GM10248 (cell line): ENCODE measurements at regions not wholly inside any gene's neighbourhood (a gene's known extent, or its start where the extent isn't known, plus 50 kb on each side); places are given as distances from the start of the nearest gene placed in this dataset.

Source experiments
- CTCF ChIA-PET: fragments of 300-600 bp; sonication (Branson Sonifier 250); formaldehyde crosslinking; extraction: SDS; loops from one replicate; lab custom pipeline; 2021; ENCODE audit warnings: antibody characterized with exemption; lab: Yijun Ruan, JAX
- POLR2A ChIA-PET: fragments of 350-650 bp; sonication (Branson Sonifier 250); formaldehyde crosslinking; extraction: SDS; loops from one replicate; lab custom pipeline; 2020; ENCODE audit warnings: antibody characterized with exemption; lab: Yijun Ruan, JAX
- DNase-seq: peaks from one replicate; pipeline ENCODE4 v3.0.0; 2012; ENCODE audit errors: extremely low spot score
- TF ChIP-seq, protein P1 (sequence below): IDR thresholded peaks from 2 replicates; pipeline ENCODE4 v1.5.1; 2012; ENCODE audit warnings: mild to moderate bottlenecking, low read depth; ENCODE audit errors: extremely low read depth, missing control alignments, control extremely low read depth

DNA sequence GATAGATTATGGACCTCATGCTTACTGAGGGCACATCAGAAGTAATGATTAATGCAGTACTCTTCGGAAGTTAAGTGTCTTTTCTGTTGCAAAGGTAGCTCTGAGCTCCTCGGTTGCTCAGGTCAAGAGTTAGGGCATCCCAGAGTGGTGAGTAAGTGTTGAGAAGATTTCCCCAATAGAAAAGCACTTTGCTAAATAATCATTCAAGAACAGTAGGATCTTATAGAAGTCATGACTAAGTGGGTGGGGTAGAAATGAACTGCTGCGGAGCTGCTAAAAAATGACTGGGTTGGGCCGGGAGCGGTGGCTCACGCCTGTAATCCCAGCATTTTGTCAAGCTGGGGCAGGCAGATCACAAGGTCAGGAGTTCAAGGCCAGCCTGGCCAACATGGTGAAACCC is 648.6 kb upstream of the CAMK1G start:
- TF ChIP-seq, protein P1, sequence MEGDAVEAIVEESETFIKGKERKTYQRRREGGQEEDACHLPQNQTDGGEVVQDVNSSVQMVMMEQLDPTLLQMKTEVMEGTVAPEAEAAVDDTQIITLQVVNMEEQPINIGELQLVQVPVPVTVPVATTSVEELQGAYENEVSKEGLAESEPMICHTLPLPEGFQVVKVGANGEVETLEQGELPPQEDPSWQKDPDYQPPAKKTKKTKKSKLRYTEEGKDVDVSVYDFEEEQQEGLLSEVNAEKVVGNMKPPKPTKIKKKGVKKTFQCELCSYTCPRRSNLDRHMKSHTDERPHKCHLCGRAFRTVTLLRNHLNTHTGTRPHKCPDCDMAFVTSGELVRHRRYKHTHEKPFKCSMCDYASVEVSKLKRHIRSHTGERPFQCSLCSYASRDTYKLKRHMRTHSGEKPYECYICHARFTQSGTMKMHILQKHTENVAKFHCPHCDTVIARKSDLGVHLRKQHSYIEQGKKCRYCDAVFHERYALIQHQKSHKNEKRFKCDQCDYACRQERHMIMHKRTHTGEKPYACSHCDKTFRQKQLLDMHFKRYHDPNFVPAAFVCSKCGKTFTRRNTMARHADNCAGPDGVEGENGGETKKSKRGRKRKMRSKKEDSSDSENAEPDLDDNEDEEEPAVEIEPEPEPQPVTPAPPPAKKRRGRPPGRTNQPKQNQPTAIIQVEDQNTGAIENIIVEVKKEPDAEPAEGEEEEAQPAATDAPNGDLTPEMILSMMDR: no peak
- ChIA-PET CTCF (interaction anchor here (1.2 kb wide), 1 partner anchor 17 kb away, joined by 3 read pairs; no protein-coding TSS in a partner anchor), POLR2A (no interaction called here)
- no peak for DNase-seq

DNA sequence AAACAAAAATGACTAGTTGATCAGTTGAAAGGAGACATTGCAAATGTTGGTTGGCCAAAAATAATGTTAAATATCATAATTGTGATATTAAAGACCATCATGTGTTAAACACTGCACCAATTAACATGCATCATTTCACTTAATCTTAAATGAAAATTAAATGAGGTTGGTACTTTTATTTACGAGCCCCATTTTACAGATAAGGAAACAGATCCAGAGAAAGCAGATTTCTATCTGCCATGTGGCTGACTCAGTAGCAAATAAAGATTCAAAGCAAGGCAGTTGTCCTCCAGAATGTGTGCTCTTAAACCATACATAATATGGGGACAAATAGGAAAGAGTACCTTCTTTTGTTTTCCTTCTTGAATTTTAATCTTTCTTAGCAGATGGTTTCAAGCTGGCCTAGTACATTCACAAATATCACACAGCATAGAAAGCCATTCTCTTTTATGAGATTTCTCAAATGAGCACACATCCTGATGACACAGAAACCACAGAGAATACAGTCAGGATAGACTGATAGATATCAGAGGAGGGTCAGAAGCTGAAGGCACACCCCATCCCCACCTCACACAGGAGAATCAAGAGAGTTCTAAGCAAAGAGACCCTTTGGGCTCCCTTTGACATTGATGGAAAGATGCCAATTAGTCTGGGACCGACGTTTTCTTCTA is 647.9 kb upstream of the CAMK1G start:
- ChIA-PET CTCF (interaction anchor here (1.2 kb wide), 1 partner anchor 16 kb away, joined by 3 read pairs; no protein-coding TSS in a partner anchor), POLR2A (no interaction called here)
- TF ChIP-seq, protein P1: no peak
- DNase-seq: no peak

DNA sequence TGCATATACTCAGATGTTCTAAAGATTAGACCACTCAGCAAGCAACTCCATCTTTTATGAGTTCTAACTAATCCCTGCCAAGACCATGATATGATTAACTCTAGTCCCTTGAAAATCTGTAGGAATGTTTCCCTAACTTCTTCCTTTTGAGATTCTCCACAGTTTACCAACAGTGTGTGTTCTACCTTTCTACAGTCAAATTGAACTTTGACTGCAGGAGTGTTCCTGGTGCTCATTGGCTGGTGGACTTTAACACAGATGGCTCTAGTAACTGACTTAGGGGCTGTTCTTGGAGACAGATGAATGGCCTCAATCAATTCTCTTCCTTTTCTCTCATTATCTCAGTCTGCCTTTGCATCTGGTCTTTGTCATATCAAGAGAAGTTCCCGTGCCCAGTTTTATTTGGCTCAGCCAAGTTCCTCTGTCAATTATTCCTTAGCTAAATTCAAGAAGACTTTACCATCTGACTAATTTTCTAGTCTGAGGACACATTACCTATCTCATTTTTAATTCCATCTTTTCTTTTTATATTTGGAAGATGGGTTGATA is 643.9 kb upstream of the CAMK1G start:
- DNase-seq: no peak
- CTCF ChIA-PET: interaction anchor here (0.9 to 2.1 kb wide), 2 partner anchors 12 to 309 kb away, joined by 3 to 6 read pairs; no protein-coding TSS in a partner anchor
- POLR2A ChIA-PET: no interaction called here
- TF ChIP-seq, protein P1: no peak

DNA sequence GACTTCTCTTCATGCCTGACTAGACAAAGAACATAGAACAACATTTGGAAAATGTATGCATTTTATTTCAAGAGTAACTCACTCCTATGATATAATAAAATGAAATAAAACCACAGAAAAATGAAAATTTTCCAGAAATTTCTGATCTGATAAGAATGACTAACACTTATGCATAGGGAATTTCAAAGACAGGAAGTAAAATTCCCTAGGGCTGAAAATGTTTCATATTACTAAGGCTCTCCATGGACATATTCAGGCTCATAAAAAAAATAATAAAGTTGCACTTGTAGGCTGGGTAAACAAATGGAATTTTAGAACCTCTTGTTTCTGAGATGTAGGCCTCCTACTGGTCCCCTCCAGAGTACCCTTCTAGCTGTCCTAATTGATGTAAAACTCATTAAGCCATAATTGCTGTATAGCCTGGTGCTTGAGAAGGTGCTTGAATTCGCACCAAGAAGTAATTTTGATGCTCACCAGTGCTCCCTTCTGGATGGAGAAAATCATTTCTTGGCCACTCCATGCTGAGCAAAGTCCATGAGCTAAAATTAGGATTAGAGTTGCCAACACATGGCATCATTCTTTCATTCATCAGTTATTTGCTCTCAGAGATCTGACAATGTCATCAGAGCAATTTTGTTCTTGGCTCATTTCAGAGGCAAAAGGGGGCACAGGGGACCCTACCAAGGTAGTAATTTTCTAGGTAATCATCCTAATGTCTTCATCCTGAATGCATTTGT is 641.0 kb upstream of the CAMK1G start:
- ChIA-PET POLR2A (no interaction called here), CTCF (no interaction called here)
- TF ChIP-seq, protein P1: no peak
- no peak for DNase-seq

DNA sequence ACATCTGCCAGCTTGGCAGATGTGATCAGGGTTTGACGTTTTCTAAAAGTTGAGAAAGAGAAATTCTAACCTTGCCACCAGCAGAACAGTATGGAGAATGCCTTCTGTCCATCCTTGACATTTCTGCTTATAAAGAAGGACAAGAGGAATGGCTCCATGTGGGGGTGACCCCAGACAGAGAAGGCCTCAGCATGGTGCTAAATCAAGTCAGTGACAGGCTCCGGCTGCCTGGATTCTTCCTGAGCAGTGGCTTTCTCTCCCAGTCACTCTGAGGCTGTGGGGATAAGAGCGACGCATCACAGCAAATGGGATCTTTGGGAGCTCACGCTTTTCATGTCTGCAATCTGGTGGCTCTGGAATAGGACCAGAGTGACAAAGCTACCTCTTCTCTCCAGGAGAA is 640.2 kb upstream of the CAMK1G start:
- ChIA-PET POLR2A (no interaction called here), CTCF (no interaction called here)
- DNase-seq: no peak
- TF ChIP-seq, protein P1: no peak

DNA sequence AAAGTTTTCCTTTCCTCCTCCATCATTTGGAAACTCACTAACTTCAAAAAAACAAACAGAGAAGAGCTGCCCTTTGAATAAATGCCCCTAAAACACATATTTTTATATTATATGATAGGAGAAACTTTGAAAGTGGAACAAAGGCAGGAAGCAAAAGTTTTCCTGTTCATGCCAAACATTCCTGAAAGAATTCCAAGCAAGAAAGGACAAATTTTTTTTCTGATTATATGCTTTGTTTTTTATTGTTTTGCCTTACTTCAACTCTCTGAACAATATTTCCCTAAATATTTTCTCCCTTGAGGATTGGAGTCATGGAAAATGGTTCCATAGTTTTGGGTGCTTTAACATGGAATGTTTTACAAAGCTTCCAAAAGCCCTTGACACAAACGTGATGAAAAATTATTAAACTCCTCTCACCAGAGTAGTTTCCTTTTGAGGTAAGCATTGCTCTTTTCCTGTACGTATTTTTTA is 638.5 kb upstream of the CAMK1G start:
- no peak for DNase-seq
- TF ChIP-seq, protein P1: no peak
- ChIA-PET POLR2A (no interaction called here), CTCF (no interaction called here)
